ENCODE measurements at regions not wholly inside any gene's neighbourhood (a gene's known extent, or its start where the extent isn't known, plus 50 kb on each side); places are given as distances from the start of the nearest gene placed in this dataset.

DNA sequence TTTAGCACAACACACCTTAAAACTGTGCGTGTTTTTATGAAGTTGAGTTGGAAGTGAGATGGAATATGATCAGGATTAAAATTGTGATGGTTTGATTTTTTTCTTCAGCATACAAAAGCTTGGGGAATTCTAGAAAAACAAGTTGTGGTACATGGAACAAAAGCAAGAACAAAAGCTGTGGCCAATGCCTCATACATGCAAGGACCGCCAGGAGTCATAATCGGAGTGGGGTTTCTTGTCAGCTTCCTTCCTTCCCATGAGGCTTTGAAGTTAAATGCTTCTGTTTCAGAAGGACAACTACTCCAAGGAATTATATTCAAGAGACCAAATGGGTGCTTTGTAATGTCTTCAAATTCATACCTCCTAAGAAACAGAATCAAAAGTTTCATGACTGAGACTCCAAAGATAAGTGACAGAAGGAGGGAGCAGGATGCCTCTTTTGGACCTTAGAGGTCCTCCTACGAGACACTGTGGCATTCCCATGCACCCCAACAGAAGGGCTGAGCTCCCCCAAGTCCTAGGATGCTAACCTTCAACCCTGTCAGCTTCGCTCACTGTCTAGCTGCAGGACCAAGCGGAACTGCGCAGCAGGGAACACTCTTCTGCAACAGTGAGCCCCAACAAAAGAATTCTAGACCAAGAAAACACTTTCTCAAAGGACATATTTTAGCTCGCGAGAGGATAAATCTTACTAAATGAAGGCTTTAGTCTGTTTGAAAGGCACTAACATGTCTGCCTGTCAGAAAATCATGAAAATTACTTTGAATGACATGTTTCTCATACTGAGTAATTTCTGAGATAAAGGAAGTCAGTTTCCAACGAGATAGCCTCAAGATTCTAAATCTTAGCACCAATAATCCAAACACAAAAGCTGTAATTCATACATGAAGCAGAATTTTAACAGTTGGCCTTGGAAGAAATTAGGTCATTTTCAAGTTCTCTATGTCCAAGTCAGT lies 108.5 kb upstream of the NHSL1 start:
- ATAC-seq (ENCODE audit: insufficient number of reproducible peaks, low FRiP score, low read depth) (no peak), DNase-seq (ENCODE audit: low spot score) (no peak)
- TF ChIP-seq, protein P1, sequence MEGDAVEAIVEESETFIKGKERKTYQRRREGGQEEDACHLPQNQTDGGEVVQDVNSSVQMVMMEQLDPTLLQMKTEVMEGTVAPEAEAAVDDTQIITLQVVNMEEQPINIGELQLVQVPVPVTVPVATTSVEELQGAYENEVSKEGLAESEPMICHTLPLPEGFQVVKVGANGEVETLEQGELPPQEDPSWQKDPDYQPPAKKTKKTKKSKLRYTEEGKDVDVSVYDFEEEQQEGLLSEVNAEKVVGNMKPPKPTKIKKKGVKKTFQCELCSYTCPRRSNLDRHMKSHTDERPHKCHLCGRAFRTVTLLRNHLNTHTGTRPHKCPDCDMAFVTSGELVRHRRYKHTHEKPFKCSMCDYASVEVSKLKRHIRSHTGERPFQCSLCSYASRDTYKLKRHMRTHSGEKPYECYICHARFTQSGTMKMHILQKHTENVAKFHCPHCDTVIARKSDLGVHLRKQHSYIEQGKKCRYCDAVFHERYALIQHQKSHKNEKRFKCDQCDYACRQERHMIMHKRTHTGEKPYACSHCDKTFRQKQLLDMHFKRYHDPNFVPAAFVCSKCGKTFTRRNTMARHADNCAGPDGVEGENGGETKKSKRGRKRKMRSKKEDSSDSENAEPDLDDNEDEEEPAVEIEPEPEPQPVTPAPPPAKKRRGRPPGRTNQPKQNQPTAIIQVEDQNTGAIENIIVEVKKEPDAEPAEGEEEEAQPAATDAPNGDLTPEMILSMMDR (IDR thresholded peaks at IDR 0.05) = no peak
- no peaks in the 10 kb centered on the region for H3K27me3 ChIP-seq (replicated peaks; ENCODE audit: insufficient read depth)
- no peak overlapping the region for H3K27ac ChIP-seq
- no peaks in the 10 kb centered on the region for H3K9me3 ChIP-seq
- H3K36me3 ChIP-seq = no peaks in the 10 kb centered on the region
- H3K4me3 ChIP-seq = no peak overlapping the region
- H3K4me1 ChIP-seq (ENCODE audit: control insufficient read depth in 1 of 2, low read depth in 2 of 2) = no peaks in the 10 kb centered on the region

DNA sequence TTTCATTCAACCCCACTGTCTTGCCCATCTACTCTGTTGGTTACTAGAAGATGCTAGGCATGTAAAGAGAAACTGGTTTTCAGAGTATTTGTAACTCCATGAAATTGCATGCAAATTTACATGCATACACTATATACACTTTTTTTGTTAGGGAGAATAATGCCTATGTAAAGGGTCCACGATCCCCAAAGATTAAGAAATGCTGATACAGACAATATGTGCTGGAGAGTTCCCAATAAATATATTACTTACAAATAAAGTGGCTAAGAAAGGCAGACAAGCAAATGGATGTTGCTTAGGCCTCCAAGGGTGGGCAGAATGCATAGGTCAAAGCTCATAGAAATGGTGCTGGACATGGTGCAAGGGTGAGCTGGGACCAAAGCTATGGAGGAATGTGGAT lies 109.6 kb upstream of the NHSL1 start:
- no peak overlapping the region for H3K27ac ChIP-seq
- H3K4me1 ChIP-seq (ENCODE audit: control insufficient read depth in 1 of 2, low read depth in 2 of 2) = no peaks in the 10 kb centered on the region
- no peaks in the 10 kb centered on the region for H3K9me3 ChIP-seq
- H3K27me3 ChIP-seq (replicated peaks; ENCODE audit: insufficient read depth) = no peaks in the 10 kb centered on the region
- H3K4me3 ChIP-seq = no peak overlapping the region
- no peak for ATAC-seq (ENCODE audit: insufficient number of reproducible peaks, low FRiP score, low read depth)
- no peaks in the 10 kb centered on the region for H3K36me3 ChIP-seq
- TF ChIP-seq, protein P1 (IDR thresholded peaks at IDR 0.05) = no peak
- no peak for DNase-seq (ENCODE audit: low spot score)

DNA sequence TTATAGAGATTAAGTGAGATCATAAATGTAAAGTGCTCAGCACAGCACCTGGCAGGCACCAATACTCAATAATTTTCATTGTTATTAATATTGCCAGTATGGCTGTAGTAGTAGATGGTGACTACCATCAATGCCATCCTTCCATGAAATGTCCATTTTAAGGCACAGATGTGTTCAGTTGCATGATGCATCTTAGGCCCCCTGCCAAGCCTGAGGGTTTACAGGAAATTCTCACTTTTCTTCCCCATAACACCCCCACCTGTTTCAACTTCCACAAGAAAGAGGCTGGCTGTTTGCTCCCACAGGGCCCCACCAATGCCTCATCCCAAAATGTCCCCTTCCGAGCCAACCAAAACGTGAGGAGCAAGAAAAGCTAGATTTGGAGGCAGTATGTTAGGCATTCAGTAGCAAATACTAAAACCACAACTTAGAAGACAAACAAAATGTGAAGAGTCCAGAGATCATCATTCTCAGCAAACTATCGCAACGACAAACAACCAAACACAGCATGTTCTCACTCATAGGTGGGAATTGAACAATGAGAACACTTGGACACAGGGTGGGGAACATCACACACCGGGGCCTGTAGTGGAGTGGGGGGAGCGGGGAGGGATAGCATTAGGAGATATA lies 110.6 kb upstream of the NHSL1 start:
- Histone ChIP-seq H3K27ac (no peak overlapping the region), H3K4me3 (no peak overlapping the region), H3K27me3 (replicated peaks; ENCODE audit: insufficient read depth) (no peaks in the 10 kb centered on the region), H3K4me1 (ENCODE audit: control insufficient read depth in 1 of 2, low read depth in 2 of 2) (no peaks in the 10 kb centered on the region), H3K9me3 (no peaks in the 10 kb centered on the region), H3K36me3 (no peaks in the 10 kb centered on the region)
- no peak for DNase-seq (ENCODE audit: low spot score)
- ATAC-seq (ENCODE audit: insufficient number of reproducible peaks, low FRiP score, low read depth) = no peak
- TF ChIP-seq, protein P1 (IDR thresholded peaks at IDR 0.05) = no peak

DNA sequence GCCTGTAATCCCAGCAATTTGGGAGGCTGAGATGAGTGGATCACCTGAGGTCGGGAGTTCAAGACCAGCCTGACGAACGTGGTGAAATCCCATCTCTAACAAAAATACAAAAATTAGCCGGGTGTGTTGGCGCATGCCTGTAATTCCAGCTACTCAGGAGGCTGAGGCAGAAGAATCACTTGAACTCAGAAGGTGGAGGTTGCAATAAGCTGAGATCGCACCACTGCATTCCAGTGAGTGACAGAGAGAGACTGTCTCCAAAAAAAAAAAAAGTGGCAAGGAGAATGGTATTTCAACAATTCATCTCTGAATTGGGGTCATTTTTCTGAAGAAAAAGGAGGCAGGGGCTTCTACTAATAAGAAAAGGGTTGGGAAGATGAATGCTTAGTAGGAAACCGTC lies 111.5 kb upstream of the NHSL1 start:
- TF ChIP-seq, protein P1 (IDR thresholded peaks at IDR 0.05) = no peak
- Histone ChIP-seq H3K27me3 (replicated peaks; ENCODE audit: insufficient read depth) (no peaks in the 10 kb centered on the region), H3K4me1 (ENCODE audit: control insufficient read depth in 1 of 2, low read depth in 2 of 2) (no peaks in the 10 kb centered on the region), H3K9me3 (no peaks in the 10 kb centered on the region), H3K36me3 (no peaks in the 10 kb centered on the region), H3K27ac (no peak overlapping the region), H3K4me3 (no peak overlapping the region)
- ATAC-seq (ENCODE audit: insufficient number of reproducible peaks, low FRiP score, low read depth) (no peak), DNase-seq (ENCODE audit: low spot score) (no peak)

DNA sequence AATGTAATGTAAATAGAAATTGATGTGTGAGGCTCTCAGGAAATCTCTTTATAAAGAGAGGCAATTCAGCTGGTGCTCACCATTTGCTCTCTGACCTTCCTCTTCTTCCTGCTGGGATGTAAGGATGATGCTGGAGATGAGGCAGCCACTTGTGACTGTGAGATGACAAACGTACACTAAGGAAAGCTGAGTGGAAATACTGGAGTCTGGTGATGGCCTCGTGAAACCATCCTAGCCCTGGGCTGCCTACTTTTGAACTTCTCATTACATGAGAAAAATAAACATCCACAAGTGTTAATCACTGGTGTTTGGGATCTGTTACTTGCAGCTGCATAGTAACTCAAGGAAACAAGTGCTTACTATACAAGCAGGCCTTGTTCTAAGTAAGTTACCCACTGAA lies 114.9 kb upstream of the NHSL1 start:
- H3K36me3 ChIP-seq = no peaks in the 10 kb centered on the region
- no peaks in the 10 kb centered on the region for H3K4me1 ChIP-seq (ENCODE audit: control insufficient read depth in 1 of 2, low read depth in 2 of 2)
- H3K27ac ChIP-seq = no peak overlapping the region
- ATAC-seq (ENCODE audit: insufficient number of reproducible peaks, low FRiP score, low read depth) (no peak), DNase-seq (ENCODE audit: low spot score) (no peak)
- H3K27me3 ChIP-seq (replicated peaks; ENCODE audit: insufficient read depth) = no peaks in the 10 kb centered on the region
- no peaks in the 10 kb centered on the region for H3K9me3 ChIP-seq
- no peak overlapping the region for H3K4me3 ChIP-seq
- TF ChIP-seq, protein P1 (IDR thresholded peaks at IDR 0.05) = no peak

All from thoracic aorta (tissue), 2 donors.